Vagina (tissue), 2 donors: ENCODE measurements at regions not wholly inside any gene's neighbourhood (a gene's known extent, or its start where the extent isn't known, plus 50 kb on each side); places are given as distances from the start of the nearest gene placed in this dataset.
"Not testable (repeated sequence)": the region's sequence is repeated elsewhere in the genome, so short reads cannot be mapped to it uniquely, and the experiment has no call there.

Experiments
- POLR2A ChIP-seq, 2 donors: fragments of 450-650 bp; IDR thresholded peaks; one replicate each; pipeline ENCODE4 v1.6.1; 2017; ENCODE audit warnings: antibody characterized with exemption in 2 of 2, mild to moderate bottlenecking in 2 of 2, moderate library complexity in 2 of 2
- POLR2AphosphoS5 ChIP-seq, 2 donors: sonication (generic); formaldehyde crosslinking; IDR thresholded peaks; one replicate each; pipeline ENCODE4 v1.9.0; 2017; ENCODE audit warnings: antibody characterized with exemption in 2 of 2, mild to moderate bottlenecking in 2 of 2, low read depth in 1 of 2; ENCODE audit not compliant: insufficient read depth in 1 of 2
- TF ChIP-seq, protein P1 (sequence below), 3 experiments: fragments of 450-650 bp in 2 of 3; fragments of 200-600 bp in 1 of 3; sonication (generic) in 1 of 3; IDR thresholded peaks; one replicate each; pipeline ENCODE4 v1.5.1; 2017 to 2019; ENCODE audit warnings: antibody characterized with exemption in 3 of 3, mild to moderate bottlenecking in 2 of 3, moderate library complexity in 2 of 3

DNA sequence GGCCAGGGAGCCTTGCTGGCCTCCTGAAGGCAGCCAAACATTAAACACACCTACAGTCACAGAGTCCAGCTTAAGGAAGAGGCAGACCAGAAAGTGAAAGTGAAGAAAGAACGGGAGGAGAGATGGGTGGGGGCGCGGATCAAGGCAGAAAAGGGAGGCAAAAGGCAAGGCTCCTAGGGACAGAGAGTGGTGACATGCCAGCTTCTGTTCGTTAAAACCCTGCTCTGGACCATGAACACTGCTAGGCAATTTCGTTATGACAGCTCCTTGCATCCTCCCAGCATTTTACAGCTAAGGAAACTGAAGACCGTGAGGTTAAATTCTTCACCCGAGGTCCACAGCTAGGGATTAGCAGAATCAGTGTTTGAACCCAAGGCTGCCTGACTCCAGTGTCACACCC lies 51.7 kb upstream of the SMURF2 start:
- TF ChIP-seq, protein P1, sequence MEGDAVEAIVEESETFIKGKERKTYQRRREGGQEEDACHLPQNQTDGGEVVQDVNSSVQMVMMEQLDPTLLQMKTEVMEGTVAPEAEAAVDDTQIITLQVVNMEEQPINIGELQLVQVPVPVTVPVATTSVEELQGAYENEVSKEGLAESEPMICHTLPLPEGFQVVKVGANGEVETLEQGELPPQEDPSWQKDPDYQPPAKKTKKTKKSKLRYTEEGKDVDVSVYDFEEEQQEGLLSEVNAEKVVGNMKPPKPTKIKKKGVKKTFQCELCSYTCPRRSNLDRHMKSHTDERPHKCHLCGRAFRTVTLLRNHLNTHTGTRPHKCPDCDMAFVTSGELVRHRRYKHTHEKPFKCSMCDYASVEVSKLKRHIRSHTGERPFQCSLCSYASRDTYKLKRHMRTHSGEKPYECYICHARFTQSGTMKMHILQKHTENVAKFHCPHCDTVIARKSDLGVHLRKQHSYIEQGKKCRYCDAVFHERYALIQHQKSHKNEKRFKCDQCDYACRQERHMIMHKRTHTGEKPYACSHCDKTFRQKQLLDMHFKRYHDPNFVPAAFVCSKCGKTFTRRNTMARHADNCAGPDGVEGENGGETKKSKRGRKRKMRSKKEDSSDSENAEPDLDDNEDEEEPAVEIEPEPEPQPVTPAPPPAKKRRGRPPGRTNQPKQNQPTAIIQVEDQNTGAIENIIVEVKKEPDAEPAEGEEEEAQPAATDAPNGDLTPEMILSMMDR (IDR thresholded peaks at IDR 0.05) = not testable (repeated sequence)
- TF ChIP-seq POLR2A (IDR thresholded peaks at IDR 0.05); POLR2AphosphoS5 (IDR thresholded peaks at IDR 0.05; ENCODE audit: insufficient read depth in 1 of 2, low read depth in 1 of 2): not testable (repeated sequence)
